GM18858 (cell line): ENCODE measurements at regions not wholly inside any gene's neighbourhood (a gene's known extent, or its start where the extent isn't known, plus 50 kb on each side); places are given as distances from the start of the nearest gene placed in this dataset.

ENCODE experiments used
- ATAC-seq: cut with Tn5 transposase; IDR thresholded peaks from one replicate; pipeline ENCODE4 v1.9.1; 2021; ENCODE audit not compliant: unreplicated experiment

GRCh38 chr6:6781172-6781872 lies 192.8 kb downstream of the LY86 start:
- ATAC-seq = no peak

- no peak for ATAC-seq
Observed at GRCh38 chr6:6781873-6782227, 193.3 kb downstream of the LY86 start.

GRCh38 chr6:6783721-6784120 lies 195.2 kb downstream of the LY86 start:
- no peak for ATAC-seq

GRCh38 chr6:6784514-6785162 lies 196.1 kb downstream of the LY86 start:
- ATAC-seq = no peak

- ATAC-seq = no peak
Observed at GRCh38 chr6:6785163-6785521, 196.6 kb downstream of the LY86 start.

GRCh38 chr6:6788394-6789032 lies 200.0 kb downstream of the LY86 start:
- ATAC-seq = peak; percentile 65

GRCh38 chr6:6790393-6790792 lies 201.9 kb downstream of the LY86 start:
- no peak for ATAC-seq

- no peak for ATAC-seq
Observed at GRCh38 chr6:6790891-6791290, 202.4 kb downstream of the LY86 start.

- ATAC-seq = no peak
Observed at GRCh38 chr6:6793388-6794250, 205.1 kb downstream of the LY86 start.

GRCh38 chr6:6795393-6795792 lies 206.9 kb downstream of the LY86 start:
- no peak for ATAC-seq

GRCh38 chr6:6796818-6797217 lies 208.3 kb downstream of the LY86 start:
- no peak for ATAC-seq

- no peak for ATAC-seq
Observed at GRCh38 chr6:6798448-6798860, 209.9 kb downstream of the LY86 start.

GRCh38 chr6:6801005-6801335 lies 212.4 kb downstream of the LY86 start:
- no peak for ATAC-seq

GRCh38 chr6:6801635-6802218 lies 213.2 kb downstream of the LY86 start:
- no peak for ATAC-seq

- peak; percentile 77 for ATAC-seq
Observed at GRCh38 chr6:6803180-6803977, 214.9 kb downstream of the LY86 start.

- no peak for ATAC-seq
Observed at GRCh38 chr6:6804843-6805615, 216.5 kb downstream of the LY86 start.

GRCh38 chr6:6806844-6807518 lies 218.5 kb downstream of the LY86 start:
- no peak for ATAC-seq

- ATAC-seq = no peak
Observed at GRCh38 chr6:6808343-6808742, 219.8 kb downstream of the LY86 start.

- no peak for ATAC-seq
Observed at GRCh38 chr6:6808915-6809314, 220.4 kb downstream of the LY86 start.
